GM21528 (cell line): ENCODE measurements at regions not wholly inside any gene's neighbourhood (a gene's known extent, or its start where the extent isn't known, plus 50 kb on each side); places are given as distances from the start of the nearest gene placed in this dataset.
"Not testable (repeated sequence)": the region's sequence is repeated elsewhere in the genome, so short reads cannot be mapped to it uniquely, and the experiment has no call there.

Experiments used
- ATAC-seq: cut with Tn5 transposase; IDR thresholded peaks from one replicate; pipeline ENCODE4 v1.9.1; 2021; ENCODE audit warnings: mild to moderate bottlenecking, moderate library complexity; ENCODE audit not compliant: unreplicated experiment, low FRiP score

- no peak for ATAC-seq
Observed at GRCh38 chr15:39416258-39416657, 164.6 kb upstream of the THBS1 start.

DNA sequence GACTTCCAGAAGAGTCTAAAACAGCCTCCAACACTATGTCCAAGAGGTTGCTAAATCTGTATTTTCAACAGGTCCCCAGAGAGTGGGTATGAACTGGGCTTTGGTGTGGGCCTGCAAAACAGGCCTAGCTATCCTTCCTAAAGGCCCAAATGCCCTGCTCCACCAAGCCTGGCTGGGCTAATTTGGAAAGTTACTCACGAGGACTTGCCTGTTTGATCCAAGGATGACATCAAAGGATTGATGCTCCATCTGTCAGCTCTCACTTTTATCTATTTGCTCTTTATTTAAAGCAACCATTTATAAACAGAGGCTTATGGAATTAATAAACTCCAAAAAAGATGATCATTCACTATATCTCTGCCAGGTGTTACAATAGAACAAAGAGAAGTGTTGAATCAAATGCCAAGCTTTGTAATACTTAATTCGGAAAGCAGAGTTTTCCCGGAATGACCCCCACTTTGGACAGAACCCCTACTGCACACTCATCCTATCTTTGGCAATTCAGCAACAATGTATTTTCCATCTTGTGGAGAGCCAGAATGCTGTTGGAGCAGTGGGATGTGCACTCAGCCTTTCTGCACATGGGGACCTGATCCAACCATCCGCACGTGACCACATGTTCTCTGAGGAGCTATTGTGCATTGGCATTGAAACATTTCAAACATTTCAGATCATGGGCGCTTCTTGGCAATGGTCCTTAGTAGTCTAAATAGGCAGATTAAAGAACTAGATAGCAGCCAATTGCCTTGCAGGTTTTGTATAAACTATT lies 163.3 kb upstream of the THBS1 start:
- ATAC-seq = no peak

- no peak for ATAC-seq
Observed at GRCh38 chr15:39419651-39420050, 161.2 kb upstream of the THBS1 start.

- ATAC-seq = not testable (repeated sequence)
Observed at GRCh38 chr15:39420123-39420852, 160.6 kb upstream of the THBS1 start.

DNA sequence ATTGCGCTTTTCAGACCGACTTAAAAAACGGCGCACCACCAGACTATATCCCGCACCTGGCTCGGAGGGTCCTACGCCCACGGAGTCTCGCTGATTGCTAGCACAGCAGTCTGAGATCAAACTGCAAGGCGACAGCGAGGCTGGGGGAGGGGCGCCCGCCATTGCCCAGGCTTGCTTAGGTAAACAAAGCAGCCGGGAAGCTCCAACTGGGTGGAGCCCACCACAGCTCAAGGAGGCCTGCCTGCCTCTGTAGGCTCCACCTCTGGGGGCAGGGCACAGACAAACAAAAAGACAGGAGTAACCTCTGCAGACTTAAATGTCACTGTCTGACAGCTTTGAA lies 160.1 kb upstream of the THBS1 start:
- ATAC-seq = not testable (repeated sequence)

DNA sequence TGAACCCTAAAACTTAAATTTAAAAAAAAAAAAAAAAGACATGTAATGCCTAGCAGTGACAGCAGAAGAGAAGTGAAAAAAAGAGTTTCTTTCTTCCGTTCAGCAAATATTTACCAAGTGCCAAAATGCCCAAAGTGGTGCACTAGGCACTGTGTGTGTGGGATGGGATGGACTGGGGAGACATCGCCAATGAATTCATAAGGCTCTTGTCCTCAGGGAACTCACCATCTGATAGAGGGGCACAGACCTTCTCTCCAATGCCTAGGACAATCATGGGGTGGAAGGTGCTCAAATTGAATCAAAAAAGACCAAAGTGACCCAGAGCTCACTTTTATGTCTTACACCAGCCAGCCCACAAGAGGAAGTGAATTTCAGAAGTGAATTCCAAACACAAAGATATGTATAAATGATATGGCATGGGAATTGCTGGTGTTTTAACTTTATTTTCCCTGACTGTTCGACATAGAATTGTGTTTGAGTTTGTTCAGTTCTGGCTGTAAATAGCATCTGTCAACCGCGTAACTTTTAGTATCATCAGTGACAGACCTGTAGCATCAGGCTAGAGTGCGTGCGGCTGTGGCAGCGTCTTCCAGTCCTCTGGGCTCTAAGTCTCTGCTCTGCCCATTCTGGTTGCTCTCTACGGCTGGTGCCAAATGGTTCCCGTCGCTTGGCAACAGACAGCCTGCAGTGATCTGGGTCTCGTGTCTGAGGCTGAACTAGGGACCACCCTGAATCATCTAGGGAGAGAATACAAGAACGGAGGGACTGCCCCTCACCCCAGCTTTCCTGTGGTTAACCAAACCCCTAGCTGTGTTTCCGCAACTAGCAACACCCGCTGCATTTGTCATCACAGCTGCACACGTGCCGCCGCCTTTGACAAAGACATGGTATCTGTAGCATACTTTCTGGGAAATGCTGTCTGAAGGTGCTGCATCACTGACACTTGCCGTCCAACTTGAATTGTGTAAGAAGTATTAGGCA lies 154.0 kb upstream of the THBS1 start:
- ATAC-seq = peak; percentile 88

- peak; percentile 20 for ATAC-seq
Observed at GRCh38 chr15:39427705-39428104, 153.2 kb upstream of the THBS1 start.

- ATAC-seq = peak; percentile 38
Observed at GRCh38 chr15:39429898-39430357, 151.0 kb upstream of the THBS1 start.

DNA sequence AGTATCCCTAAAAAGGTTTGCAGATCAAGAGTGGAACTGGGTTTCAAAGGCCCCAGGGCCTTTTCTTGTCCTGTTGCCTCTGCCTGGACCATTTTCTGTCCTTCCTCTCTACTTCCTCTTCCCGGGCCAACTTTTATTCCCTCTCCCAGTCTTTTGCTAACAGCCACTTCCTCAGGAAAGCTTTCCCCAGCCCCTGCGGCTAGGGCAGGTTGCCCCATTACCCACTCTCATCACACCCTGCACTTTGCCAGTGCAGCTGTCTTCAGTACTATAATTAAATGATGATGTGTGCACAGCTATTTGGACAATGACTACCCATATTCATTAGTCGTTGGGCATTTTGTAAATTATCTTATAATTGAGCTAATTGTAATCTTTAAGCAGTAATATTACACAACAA lies 150.5 kb upstream of the THBS1 start:
- no peak for ATAC-seq

DNA sequence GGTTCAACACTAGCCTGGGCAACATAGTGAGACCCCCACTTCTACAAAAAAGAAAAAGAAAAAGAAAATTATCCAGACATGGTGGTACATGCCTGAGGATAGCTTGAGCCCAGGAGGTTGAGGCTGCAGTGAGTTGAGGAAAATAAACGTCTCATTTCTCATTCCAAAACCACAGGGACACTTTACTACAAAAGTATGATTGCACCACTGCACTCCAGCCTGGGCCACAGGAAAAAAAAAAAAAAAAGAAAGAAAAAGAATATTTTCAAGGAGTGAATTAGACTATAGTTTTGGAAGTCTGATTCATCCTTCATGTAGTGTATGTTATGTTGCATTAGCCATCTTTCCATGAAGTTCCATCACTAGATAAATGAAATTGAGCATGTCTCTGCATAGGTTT lies 149.5 kb upstream of the THBS1 start:
- no peak for ATAC-seq

DNA sequence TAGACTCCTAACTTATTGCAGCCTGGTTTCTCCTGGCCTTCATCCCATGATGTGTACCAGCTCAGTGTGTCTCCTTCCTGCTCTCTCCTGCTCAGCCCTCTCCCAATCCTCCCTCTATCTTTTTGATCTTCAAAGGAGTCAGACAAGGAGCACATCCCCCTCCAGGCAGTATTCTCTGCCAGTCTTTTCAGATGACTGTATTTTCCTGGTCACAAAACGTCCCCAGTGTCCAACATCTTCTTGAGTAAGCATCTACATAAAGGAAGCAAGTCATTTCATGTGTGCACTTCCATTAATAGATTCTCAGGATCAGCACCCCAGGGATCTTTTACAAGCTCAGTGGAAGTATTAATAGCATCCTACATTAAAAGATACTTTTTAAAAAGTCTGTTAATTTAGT lies 148.9 kb upstream of the THBS1 start:
- no peak for ATAC-seq

DNA sequence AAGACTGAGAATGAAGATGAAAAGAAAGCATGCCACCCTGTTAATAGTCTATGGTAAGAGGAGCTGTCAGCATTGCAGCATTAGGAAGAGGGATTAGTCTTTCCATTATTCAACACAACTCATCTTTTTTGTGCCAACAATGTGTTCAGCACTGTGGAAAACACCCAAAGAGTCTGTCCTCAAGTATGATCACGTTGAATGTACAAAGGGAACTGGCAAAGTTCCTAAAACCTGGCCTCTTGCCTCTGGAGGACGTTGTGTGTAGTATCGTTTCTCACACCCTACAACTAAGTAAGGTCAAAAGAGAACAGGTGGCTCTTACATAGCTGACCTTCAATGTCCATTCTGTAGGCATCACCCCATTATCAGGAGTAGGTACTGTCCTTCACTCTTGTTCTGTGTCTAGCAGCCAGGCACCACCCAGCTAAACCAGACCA lies 147.9 kb upstream of the THBS1 start:
- ATAC-seq = no peak

DNA sequence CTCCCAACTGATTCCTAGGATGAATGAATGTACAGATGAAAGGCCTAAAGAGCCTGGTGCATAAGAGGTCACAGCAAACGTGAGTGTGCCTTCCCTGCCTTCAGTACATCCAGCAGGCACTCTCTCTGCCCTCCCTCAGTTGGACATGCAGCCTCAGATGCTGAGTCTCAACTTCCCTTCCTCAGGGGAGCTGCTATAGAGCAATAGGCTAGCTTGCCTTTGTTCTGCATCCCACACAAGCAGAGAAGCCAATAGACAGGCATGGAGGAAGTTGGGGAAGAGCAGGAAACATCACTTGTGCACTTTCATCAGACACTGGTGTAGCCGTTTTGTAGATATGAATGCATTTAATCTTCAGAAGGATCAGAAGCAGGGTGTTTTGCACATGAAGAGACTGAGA lies 147.5 kb upstream of the THBS1 start:
- ATAC-seq = no peak

DNA sequence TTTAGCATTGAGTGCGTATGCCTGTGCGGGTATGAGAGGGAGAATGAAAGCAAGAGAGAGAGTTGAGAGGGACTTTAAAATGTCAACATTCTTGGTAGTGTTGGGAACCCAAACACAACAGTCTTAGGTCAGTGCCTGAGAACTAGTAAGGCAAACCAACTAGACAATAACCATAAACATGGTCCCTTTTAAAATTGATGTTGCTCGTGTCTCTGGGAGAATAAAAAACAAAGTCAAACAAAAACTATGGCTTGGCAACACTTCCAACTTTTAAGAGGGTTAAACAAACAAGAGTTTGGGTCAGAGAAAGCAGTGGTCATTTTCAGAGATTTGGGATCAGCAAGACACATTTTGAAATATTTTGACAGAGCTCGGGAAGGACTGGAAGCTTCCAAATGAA lies 146.7 kb upstream of the THBS1 start:
- ATAC-seq = no peak

DNA sequence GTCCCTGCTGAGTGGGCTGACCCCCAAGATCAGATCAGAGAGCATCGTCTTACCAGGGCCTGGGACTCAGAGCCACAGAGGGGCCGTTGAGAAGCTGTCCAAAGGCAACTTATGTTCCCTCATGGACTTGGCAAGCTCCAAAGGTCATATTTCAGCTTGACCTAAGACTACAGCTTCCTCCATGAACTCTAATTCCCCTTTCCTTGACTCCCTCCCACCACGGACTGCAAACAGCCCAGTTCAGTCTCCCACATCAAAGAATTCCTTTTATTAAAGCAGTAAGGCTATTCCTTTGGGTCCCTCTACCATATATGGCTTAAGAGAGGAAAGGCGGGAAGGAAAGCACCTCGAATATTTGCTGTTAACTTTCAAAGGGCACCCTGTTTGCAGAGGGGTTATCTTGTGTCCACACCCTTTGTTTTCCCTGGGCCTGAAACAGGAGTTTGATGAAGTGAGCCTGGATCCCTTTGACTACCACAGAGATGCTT lies 146.1 kb upstream of the THBS1 start:
- ATAC-seq = no peak

DNA sequence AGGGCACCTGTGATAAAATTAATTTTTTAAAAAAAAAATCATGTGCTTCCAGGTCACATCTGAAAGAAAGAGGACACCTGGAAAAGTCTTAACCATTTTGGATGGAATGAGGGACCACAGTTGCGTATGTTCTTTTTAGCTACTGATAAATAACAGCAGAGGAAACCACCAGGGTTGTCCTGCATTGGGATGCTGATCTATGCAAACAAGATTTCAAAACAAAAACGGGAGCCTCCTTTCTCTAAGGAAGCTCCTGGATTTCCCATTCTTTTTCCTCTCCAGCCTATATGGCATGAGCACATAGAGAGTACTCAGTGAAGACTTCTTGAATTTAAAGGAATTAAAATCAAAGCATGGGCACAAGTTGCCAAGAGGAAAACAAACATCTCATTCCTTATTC lies 145.6 kb upstream of the THBS1 start:
- ATAC-seq = no peak

DNA sequence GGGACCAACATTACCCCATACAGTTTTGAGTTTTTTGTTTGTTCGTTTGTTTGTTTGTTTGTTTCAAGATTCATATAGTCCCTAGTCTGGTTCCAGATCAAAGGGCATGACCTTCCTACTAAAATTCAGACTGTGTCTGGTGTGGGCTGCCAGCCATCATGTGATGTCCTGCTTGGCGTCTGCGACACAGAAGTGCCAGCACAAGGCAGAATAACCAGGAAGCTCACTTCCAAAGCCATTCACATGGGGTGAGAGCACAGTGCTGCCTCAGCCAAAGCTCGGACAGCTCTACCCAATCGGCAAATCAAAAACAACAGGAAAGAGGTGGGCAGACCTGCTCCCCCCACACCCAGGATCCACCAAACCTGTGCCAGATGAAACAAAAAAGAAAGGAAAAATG lies 142.6 kb upstream of the THBS1 start:
- ATAC-seq = no peak

DNA sequence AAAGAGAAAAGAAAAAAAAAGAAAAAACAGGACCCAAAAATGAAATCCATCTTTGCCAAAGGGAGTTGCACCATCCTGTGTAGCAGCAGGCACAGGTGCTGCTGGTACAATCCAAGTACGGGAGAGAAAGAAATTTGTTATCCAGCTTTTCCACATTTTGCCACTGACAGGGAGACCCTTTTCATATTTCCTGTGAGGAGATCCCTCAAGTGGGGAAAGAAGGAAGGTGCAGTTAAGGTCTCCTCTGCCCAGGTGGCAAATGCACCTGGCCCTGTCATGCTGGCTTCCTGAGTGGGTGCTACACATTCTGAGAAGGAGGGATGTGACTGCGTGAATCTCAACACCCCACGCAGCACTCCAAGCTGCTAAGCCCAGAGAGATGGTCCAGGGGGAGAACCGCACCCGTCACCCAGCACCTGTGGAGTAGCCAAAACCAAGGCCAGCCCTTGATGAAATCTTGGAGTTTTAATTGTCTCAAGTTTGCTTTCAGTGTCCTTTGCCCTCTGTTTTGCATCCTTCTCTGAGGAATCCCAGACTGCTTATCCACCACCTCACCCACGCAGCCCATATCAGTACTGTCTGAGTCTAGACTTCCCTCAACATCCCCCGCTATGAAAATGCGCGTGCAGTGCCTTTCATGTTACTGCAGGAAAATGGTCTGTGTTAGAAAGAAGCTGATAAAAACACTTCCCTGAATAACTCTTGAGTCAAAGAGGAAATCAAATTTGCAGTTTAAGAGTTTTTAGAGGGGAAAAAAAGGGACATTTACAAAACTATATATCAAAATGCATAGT lies 141.9 kb upstream of the THBS1 start:
- no peak for ATAC-seq

- no peak for ATAC-seq
Observed at GRCh38 chr15:39442898-39443297, 138.0 kb upstream of the THBS1 start.

GRCh38 chr15:39443659-39444219 lies 137.1 kb upstream of the THBS1 start:
- ATAC-seq = no peak
